HG03442 (cell line): ENCODE measurements at regions not wholly inside any gene's neighbourhood (a gene's known extent, or its start where the extent isn't known, plus 50 kb on each side); places are given as distances from the start of the nearest gene placed in this dataset.
A peak's percentile ranks its signal among the peaks of the same experiment; 100 is the strongest.

Source experiments
- ATAC-seq: cut with Tn5 transposase; IDR thresholded peaks from one replicate; pipeline ENCODE4 v1.9.1; 2021; ENCODE audit warnings: mild to moderate bottlenecking, moderate library complexity; ENCODE audit not compliant: unreplicated experiment

GRCh38 chr7:109111086-109111485 is 541.4 kb downstream of the DNAJB9 start:
- ATAC-seq: no peak

GRCh38 chr7:109121599-109122300 is 552.1 kb downstream of the DNAJB9 start:
- no peak for ATAC-seq

GRCh38 chr7:109125001-109125400 is 555.3 kb downstream of the DNAJB9 start:
- no peak for ATAC-seq

- ATAC-seq: no peak
Observed at GRCh38 chr7:109126404-109127050, 556.9 kb downstream of the DNAJB9 start.

GRCh38 chr7:109127145-109127544 is 557.5 kb downstream of the DNAJB9 start:
- no peak for ATAC-seq

- no peak for ATAC-seq
Observed at GRCh38 chr7:109131141-109131540, 561.5 kb downstream of the DNAJB9 start.

GRCh38 chr7:109136893-109137292 is 567.2 kb downstream of the DNAJB9 start:
- no peak for ATAC-seq

- no peak for ATAC-seq
Observed at GRCh38 chr7:109154748-109155147, 585.1 kb downstream of the DNAJB9 start.

- ATAC-seq: no peak
Observed at GRCh38 chr7:109158246-109158645, 588.6 kb downstream of the DNAJB9 start.

- no peak for ATAC-seq
Observed at GRCh38 chr7:109176661-109177060, 607.0 kb downstream of the DNAJB9 start.

- no peak for ATAC-seq
Observed at GRCh38 chr7:109178342-109178741, 608.7 kb downstream of the DNAJB9 start.

GRCh38 chr7:109179601-109180000 is 609.9 kb downstream of the DNAJB9 start:
- ATAC-seq: no peak

- no peak for ATAC-seq
Observed at GRCh38 chr7:109190766-109191398, 621.2 kb downstream of the DNAJB9 start.

GRCh38 chr7:109206196-109206595 is 636.5 kb downstream of the DNAJB9 start:
- peak; percentile 45 for ATAC-seq

GRCh38 chr7:109213081-109213480 is 643.4 kb downstream of the DNAJB9 start:
- ATAC-seq: no peak

GRCh38 chr7:109215341-109215740 is 645.7 kb downstream of the DNAJB9 start:
- no peak for ATAC-seq

- ATAC-seq: no peak
Observed at GRCh38 chr7:109224100-109224499, 654.4 kb downstream of the DNAJB9 start.

GRCh38 chr7:109226699-109227098 is 657.0 kb downstream of the DNAJB9 start:
- ATAC-seq: no peak

- peak; percentile 63 for ATAC-seq
Observed at GRCh38 chr7:109235316-109235715, 665.6 kb downstream of the DNAJB9 start.

- no peak for ATAC-seq
Observed at GRCh38 chr7:109246330-109247077, 676.8 kb downstream of the DNAJB9 start.

- no peak for ATAC-seq
Observed at GRCh38 chr7:109256762-109257560, 687.3 kb downstream of the DNAJB9 start.
